ENCODE measurements at regions not wholly inside any gene's neighbourhood (a gene's known extent, or its start where the extent isn't known, plus 50 kb on each side); places are given as distances from the start of the nearest gene placed in this dataset.

DNA sequence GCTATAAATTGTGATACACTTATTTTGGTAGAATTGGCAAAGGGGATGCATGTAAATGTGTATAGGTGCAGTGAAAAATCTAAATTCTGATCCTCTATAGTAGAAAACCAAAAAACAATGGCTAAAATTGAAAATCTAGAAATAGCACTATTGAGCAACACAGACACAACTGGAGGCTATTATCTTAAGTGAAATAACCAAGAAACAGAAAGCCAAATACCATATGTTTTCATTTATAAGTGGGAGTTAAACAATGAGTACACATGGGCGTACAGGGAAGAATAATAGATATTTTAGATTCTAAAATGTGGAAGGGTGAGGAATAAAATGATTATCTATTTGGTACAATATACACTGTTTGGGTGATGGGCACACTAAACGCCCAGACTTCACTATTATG is 183.2 kb upstream of the TUSC1 start:
- Histone ChIP-seq H3K27ac (ENCODE audit: poor library complexity, severe bottlenecking) (no peak overlapping the region), H3K4me1 (ENCODE audit: insufficient read depth, poor library complexity, severe bottlenecking) (no peaks in the 10 kb centered on the region), H3K36me3 (ENCODE audit: low read depth) (no peaks in the 10 kb centered on the region), H3K27me3 (ENCODE audit: insufficient read depth, poor library complexity, severe bottlenecking) (no peaks in the 10 kb centered on the region), H3K9me3 (ENCODE audit: severe bottlenecking) (no peaks in the 10 kb centered on the region), H3K4me3 (ENCODE audit: severe bottlenecking) (no peak overlapping the region)
- no peak for DNase-seq (ENCODE audit: low spot score)
- no peak for ATAC-seq (ENCODE audit: low read depth)
- no peak for TF ChIP-seq CTCF (IDR thresholded peaks at IDR 0.05; ENCODE audit: poor library complexity, severe bottlenecking)

DNA sequence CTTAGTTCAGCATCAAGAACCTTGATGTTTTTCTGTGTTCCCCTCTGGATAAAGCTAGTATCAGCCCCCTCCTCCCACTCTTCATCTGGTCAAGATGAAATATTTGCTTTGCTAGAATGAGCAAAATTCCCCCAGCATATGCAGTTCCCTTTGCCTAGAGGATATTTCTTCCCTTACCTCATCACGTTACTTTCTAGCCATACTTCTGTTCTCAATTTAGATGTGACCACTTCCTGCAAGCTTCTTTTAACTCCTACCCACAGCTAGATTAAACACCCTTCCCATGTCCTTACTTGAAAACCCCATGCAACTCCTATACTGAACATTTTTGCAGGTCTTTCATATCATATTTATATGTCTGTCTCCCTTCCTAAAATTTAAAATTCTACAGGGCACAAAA is 178.9 kb upstream of the TUSC1 start:
- no peak for TF ChIP-seq CTCF (IDR thresholded peaks at IDR 0.05; ENCODE audit: poor library complexity, severe bottlenecking)
- H3K4me3 ChIP-seq (ENCODE audit: severe bottlenecking) = no peak overlapping the region
- H3K4me1 ChIP-seq (ENCODE audit: insufficient read depth, poor library complexity, severe bottlenecking) = no peaks in the 10 kb centered on the region
- H3K9me3 ChIP-seq (ENCODE audit: severe bottlenecking) = no peaks in the 10 kb centered on the region
- no peak for DNase-seq (ENCODE audit: low spot score)
- H3K27me3 ChIP-seq (ENCODE audit: insufficient read depth, poor library complexity, severe bottlenecking) = no peaks in the 10 kb centered on the region
- H3K36me3 ChIP-seq (ENCODE audit: low read depth) = no peaks in the 10 kb centered on the region
- ATAC-seq (ENCODE audit: low read depth) = no peak
- H3K27ac ChIP-seq (ENCODE audit: poor library complexity, severe bottlenecking) = no peak overlapping the region

GRCh38 chr9:25850803-25851202 is 172.6 kb upstream of the TUSC1 start:
- H3K4me1 ChIP-seq (ENCODE audit: insufficient read depth, poor library complexity, severe bottlenecking) = no peaks in the 10 kb centered on the region
- no peak for TF ChIP-seq CTCF (IDR thresholded peaks at IDR 0.05; ENCODE audit: poor library complexity, severe bottlenecking)
- no peak for ATAC-seq (ENCODE audit: low read depth)
- H3K9me3 ChIP-seq (ENCODE audit: severe bottlenecking) = no peaks in the 10 kb centered on the region
- H3K4me3 ChIP-seq (ENCODE audit: severe bottlenecking) = no peak overlapping the region
- H3K27me3 ChIP-seq (ENCODE audit: insufficient read depth, poor library complexity, severe bottlenecking) = no peaks in the 10 kb centered on the region
- no peaks in the 10 kb centered on the region for H3K36me3 ChIP-seq (ENCODE audit: low read depth)
- no peak overlapping the region for H3K27ac ChIP-seq (ENCODE audit: poor library complexity, severe bottlenecking)
- no peak for DNase-seq (ENCODE audit: low spot score)

- no peak overlapping the region for H3K4me3 ChIP-seq (ENCODE audit: severe bottlenecking)
- TF ChIP-seq CTCF (IDR thresholded peaks at IDR 0.05; ENCODE audit: poor library complexity, severe bottlenecking) = no peak
- ATAC-seq (ENCODE audit: low read depth) (no peak), DNase-seq (ENCODE audit: low spot score) (no peak)
- no peaks in the 10 kb centered on the region for H3K27me3 ChIP-seq (ENCODE audit: insufficient read depth, poor library complexity, severe bottlenecking)
- no peaks in the 10 kb centered on the region for H3K9me3 ChIP-seq (ENCODE audit: severe bottlenecking)
- no peak overlapping the region for H3K27ac ChIP-seq (ENCODE audit: poor library complexity, severe bottlenecking)
- no peaks in the 10 kb centered on the region for H3K36me3 ChIP-seq (ENCODE audit: low read depth)
- H3K4me1 ChIP-seq (ENCODE audit: insufficient read depth, poor library complexity, severe bottlenecking) = no peaks in the 10 kb centered on the region
Observed at GRCh38 chr9:25845867-25846266, 167.6 kb upstream of the TUSC1 start.

DNA sequence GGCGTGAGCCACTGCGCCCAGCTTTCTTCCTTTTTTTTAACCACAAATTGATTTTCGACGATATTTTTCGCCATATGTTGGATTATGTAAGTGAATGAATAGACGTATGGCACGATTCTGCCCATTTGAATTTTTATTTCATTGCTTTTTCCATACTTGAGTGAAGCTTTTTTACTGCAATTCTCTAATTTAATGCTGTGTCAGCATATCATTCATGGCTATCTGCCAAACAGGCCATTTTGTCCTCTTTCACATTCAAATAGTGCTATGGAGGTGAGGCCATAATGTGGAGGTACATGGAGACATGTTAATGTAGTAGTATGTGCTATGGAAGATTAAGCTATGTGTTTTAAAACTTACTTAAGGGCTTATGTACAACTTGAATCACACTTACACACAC is 152.1 kb upstream of the TUSC1 start:
- TF ChIP-seq CTCF (IDR thresholded peaks at IDR 0.05; ENCODE audit: poor library complexity, severe bottlenecking) = no peak
- no peaks in the 10 kb centered on the region for H3K4me1 ChIP-seq (ENCODE audit: insufficient read depth, poor library complexity, severe bottlenecking)
- no peak overlapping the region for H3K27ac ChIP-seq (ENCODE audit: poor library complexity, severe bottlenecking)
- no peaks in the 10 kb centered on the region for H3K9me3 ChIP-seq (ENCODE audit: severe bottlenecking)
- no peaks in the 10 kb centered on the region for H3K27me3 ChIP-seq (ENCODE audit: insufficient read depth, poor library complexity, severe bottlenecking)
- H3K36me3 ChIP-seq (ENCODE audit: low read depth) = no peaks in the 10 kb centered on the region
- H3K4me3 ChIP-seq (ENCODE audit: severe bottlenecking) = no peak overlapping the region
- ATAC-seq (ENCODE audit: low read depth) (no peak), DNase-seq (ENCODE audit: low spot score) (no peak)

Measured in RWPE2 (cell line).